ENCODE measurements at regions not wholly inside any gene's neighbourhood (a gene's known extent, or its start where the extent isn't known, plus 50 kb on each side); places are given as distances from the start of the nearest gene placed in this dataset.
"Not testable (repeated sequence)": the region's sequence is repeated elsewhere in the genome, so short reads cannot be mapped to it uniquely, and the experiment has no call there.

GRCh38 chr14:52122163-52122562 lies 53.3 kb upstream of the NID2 start:
- DNase-seq = not testable (repeated sequence)

DNA sequence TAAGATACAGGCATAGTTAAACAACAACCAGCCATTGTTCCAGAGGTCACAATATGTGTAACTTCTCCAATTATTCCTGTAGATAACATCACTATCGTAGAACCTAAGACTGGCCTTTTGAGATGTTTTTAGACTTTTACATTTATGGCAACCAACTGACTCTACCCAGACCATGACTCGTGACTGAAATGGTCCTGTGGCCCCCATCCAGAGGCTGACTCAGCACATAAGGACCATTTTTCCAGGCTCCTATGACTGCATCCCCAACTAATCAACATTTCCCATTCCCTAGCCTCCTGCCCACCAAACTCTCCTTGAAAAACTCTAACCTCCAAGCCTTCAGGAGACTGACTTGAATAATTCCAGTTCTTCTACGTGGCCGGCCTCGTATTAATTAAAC lies 52.6 kb upstream of the NID2 start:
- DNase-seq = no peak

GRCh38 chr14:52119030-52119429 lies 50.2 kb upstream of the NID2 start:
- no peak for DNase-seq
